NCI-H2029 (cell line): ENCODE measurements at regions not wholly inside any gene's neighbourhood (a gene's known extent, or its start where the extent isn't known, plus 50 kb on each side); places are given as distances from the start of the nearest gene placed in this dataset.
"Not testable (repeated sequence)": the region's sequence is repeated elsewhere in the genome, so short reads cannot be mapped to it uniquely, and the experiment has no call there.

Experiments
- DNase-seq: peaks from one replicate; lab custom pipeline; 2025; lab: John Stamatoyannopoulos, UW

DNA sequence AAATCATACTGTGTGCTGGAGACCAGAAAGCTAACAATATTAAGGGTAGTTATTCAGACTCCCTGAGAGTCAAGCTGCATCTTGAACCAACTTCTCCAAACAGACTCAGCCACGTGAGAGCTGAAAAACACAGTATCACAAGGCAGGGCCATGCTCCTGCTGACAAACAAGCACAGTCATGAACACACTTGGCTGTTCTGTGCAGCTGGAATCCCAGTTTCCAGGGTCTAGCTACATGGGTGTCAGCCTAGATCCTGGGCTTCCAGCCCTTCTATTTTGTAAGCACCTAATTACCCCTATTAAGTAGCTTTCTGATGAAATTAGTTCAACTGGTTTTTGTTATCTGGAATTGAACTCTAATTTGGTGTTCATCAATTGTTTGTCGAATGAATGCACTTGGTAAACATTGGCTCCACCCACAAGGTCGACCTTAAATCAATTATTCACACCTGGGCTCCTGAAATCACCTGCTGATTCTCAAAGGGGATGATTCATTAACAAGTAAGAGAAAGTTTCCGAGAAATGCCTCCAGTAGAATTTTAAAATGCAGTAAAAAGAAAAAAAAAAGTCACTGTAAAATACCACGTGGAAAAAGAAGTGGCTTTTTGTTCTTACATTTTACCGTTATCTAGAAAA is 179.3 kb downstream of the ZC3H11B start:
- DNase-seq: no peak

GRCh38 chr1:219433001-219433400 is 179.9 kb downstream of the ZC3H11B start:
- no peak for DNase-seq

- DNase-seq: no peak
Measured at GRCh38 chr1:219432191-219432606, 180.7 kb downstream of the ZC3H11B start.

DNA sequence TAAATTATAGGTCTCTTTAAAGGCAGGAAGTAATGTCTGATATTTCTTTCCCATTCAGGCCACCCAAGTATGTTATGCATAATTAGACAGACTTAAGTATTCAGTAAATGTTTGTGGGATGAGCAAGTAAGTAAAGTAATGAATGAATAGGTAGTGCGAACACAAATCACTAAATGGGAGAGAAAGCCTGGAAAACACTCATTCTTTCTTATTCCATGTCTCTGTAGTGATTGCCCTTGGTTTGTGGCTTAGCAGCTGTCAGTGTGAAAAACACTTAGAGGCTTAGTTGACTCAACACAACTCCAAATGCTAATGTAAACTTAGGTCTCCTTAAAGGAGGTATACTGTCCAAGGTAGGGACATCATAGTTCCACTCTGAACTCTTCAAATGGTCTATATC is 182.5 kb downstream of the ZC3H11B start:
- DNase-seq: no peak

- DNase-seq: no peak
Measured at GRCh38 chr1:219428651-219429050, 184.3 kb downstream of the ZC3H11B start.

DNA sequence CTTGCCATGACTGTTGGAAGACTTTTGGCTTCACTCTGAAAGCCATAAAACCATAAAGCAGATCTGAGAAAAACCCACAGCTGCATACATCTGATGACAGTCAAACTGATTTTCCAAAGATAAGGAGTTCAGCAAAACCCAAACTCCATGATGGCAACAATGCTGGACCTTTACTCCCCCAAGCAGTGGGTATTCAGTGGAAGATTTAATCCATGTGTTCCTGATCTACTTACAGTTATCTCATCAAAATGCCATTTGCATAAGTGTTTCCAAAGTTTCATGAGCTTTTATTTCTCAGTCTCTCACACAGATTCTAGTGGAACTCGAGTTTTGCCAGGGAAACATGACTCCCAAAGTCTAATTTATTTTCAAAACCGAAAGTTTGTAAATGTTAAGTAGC is 184.9 kb downstream of the ZC3H11B start:
- no peak for DNase-seq

DNA sequence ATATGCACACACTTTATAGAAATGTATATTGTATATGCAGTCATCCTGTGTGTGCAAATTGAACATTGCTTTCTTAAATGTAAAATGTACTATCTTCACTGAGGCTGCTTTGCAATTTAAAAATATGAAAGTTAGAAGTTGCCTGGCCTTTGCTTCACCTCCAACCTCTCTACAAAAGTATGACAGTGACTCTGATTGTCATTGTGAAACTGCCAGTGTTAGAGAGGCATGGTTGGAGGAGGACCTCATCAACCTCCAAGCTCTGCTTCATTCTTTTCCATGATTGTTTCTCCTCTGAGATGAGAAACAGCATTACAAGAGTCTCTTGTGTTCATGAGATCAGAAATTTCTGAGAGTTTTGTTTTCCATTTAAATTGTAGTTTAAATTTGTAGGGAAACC is 185.5 kb downstream of the ZC3H11B start:
- no peak for DNase-seq

DNA sequence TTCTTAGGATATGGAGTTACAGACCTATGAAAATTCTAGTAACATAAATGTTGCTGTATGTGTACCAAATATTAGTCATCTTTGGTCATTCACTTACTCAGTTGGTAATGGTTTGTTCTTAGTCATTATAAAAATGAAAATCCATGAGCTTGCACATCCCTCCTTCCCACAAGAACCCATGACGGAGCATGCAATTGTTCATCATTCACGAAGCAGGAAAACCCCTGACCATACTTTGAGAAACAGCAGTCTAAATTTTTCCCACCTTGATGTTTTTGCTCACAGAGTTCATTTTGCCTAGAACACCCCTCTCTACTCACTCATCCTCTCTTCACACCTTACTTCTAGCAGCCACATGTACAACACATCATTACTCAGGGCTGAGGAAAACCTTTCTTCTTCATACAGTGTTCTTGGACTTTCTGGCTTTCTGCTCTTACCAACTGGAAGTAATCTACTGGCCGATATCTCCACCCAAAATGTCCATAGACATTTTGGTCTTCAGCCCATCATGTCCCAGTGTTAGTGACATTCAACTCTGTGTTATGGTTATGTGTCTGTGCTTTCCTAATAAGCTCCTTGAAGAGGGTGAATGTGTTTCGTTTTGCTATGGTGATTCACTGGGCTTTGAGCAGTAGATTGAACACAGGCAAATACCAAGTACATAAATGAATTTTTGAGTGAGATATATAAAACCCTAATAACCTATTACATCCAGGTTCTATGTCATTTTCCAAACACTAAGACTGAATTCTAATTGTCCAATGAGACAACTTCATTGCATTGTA is 189.9 kb downstream of the ZC3H11B start:
- DNase-seq: no peak

GRCh38 chr1:219420913-219421312 is 192.0 kb downstream of the ZC3H11B start:
- DNase-seq: no peak

GRCh38 chr1:219419860-219420259 is 193.0 kb downstream of the ZC3H11B start:
- DNase-seq: no peak

DNA sequence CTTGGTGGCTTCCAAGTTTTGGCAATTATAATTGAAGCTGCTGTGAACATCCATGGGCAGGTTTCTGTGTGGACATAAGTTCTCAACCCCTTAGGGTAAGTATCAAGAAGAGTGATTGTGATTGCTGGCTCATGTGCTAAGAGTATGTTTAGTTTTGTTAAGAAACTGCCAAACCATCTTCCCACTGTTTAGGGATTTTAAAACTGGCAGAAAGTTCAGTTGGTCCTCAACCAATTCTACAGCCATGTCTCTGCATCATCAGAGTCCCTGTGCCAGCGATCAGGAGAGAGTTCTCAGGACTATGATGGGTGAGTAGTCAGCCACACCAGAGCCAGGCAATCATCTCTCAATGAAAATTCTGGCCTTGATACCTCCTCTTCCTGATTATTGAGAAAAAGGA is 193.8 kb downstream of the ZC3H11B start:
- no peak for DNase-seq

DNA sequence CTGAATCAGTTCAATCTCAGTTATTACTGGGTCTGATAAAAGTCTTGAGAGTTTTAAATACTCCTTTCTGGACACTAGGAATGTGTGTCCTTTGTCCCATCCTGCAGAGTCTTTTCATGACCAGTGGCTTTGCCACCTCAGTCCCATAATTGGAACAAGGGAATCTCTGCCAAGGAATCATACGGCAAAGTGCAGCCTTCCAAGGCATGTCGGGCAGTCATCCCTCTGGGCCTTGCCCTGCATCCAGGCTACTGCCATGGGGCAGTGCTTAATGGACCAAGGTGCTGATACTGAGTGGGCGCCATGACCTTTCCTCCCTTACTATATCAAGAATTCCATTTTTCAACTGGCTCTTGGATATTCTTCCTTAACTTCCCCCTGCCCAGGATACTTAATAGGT is 195.3 kb downstream of the ZC3H11B start:
- DNase-seq: no peak

DNA sequence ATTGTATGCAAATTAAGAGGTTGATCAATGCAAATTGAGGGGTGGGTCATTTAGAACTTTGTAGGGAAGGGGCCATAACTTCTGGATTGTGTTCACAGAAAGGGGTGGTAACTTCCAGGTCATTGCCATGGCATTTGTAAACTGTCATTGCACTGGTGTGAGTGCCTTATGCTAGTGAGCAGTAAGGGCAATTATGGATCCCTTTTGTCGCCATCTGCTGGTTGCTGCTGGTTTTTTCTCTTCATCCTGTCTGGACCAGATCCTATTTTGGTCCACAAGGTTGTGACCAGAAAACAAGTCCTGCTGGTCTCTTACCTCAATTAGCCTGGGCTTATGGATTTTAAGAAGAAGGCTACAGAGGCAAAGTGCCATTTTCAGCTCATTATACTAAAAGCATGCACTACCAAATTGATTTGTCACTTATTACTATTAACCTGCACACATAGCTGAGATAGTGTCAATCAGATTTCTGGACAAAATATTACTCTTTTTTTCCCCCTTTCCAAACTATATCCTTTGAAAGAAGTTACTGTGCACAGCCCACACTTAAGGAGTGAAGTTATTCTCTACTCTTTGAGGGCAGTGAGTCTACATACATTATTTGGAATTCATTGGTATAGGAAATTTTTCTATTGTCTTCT is 196.2 kb downstream of the ZC3H11B start:
- peak; percentile 14 for DNase-seq

GRCh38 chr1:219415915-219416314 is 197.0 kb downstream of the ZC3H11B start:
- no peak for DNase-seq

DNA sequence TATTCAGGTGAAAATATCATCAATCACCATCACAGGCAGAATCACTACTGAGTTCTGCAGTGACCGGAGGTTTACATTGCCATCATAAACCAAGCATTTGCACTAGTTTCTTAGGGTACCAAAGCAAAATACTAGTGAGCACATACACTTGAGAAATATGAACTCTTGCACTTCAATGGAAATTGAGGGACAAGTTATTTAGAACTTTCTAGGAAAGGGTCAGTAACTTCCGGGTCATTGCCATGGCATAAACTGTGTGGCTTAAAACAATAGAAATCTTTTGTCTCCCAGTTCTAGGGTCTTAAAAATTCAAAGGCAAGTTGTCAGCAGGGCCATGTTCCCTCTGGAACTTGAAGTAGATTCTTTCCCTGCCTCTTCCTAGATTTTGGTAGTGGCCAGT is 197.5 kb downstream of the ZC3H11B start:
- no peak for DNase-seq

DNA sequence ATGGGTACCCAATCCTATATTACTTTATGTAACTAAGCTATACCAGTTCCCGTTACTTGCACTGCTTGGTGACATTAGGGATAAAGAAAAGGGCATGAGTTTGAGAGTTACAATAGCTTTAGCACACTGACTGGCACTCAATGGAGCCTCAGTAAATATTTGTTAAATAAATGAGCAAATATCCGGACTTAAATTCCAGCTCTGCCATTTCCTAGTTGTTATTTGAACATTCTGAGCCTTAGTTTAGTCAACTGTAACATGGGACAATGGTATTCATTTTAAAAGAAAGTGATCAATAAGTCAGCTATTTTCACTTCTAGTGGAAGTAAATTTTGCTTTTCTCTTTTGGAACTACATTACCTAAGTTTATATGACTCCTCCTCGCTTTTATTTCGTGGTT is 198.7 kb downstream of the ZC3H11B start:
- DNase-seq: peak; percentile 16

- peak; percentile 9 for DNase-seq
Measured at GRCh38 chr1:219413536-219413935, 199.4 kb downstream of the ZC3H11B start.

DNA sequence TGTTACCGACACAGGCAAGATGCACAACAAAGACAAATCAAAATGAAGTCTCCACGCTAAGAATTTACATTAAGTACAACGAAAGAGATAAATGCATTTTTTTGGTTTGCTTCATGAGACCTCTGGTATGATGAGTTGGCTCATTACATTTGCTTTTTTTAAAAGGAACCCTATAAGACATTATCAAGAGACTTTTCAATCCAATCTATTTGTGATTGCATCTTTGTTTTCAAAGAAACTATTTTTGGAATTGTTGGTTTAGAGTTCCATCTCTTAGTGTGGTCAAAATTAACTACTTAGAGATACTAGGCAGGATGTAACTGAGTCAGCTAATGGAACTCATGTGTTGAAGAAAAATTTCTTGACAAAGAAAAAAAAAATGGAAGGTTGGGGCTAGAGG is 200.1 kb downstream of the ZC3H11B start:
- DNase-seq: no peak

- not testable (repeated sequence) for DNase-seq
Measured at GRCh38 chr1:219410721-219411120, 202.2 kb downstream of the ZC3H11B start.

- DNase-seq: no peak
Measured at GRCh38 chr1:219405531-219406331, 207.2 kb downstream of the ZC3H11B start.

- DNase-seq: no peak
Measured at GRCh38 chr1:219404629-219405028, 208.3 kb downstream of the ZC3H11B start.

- DNase-seq: no peak
Measured at GRCh38 chr1:219402925-219403324, 210.0 kb downstream of the ZC3H11B start.
